GM19099 (cell line): ENCODE measurements at regions not wholly inside any gene's neighbourhood (a gene's known extent, or its start where the extent isn't known, plus 50 kb on each side); places are given as distances from the start of the nearest gene placed in this dataset.

Experiments used
- POLR2A ChIP-seq: IDR thresholded peaks from 3 replicates; pipeline ENCODE4 v1.6.1; 2011; ENCODE audit warnings: low read depth; ENCODE audit not compliant: insufficient read length; ENCODE audit errors: extremely low read depth

- no peak for TF ChIP-seq POLR2A
Measured at GRCh38 chr22:47437110-47437509, 674.7 kb downstream of the TBC1D22A start.

- no peak for TF ChIP-seq POLR2A
Measured at GRCh38 chr22:47435826-47436225, 673.4 kb downstream of the TBC1D22A start.

- TF ChIP-seq POLR2A = no peak
Measured at GRCh38 chr22:47435204-47435487, 672.7 kb downstream of the TBC1D22A start.

- TF ChIP-seq POLR2A = no peak
Measured at GRCh38 chr22:47434336-47435203, 672.1 kb downstream of the TBC1D22A start.

GRCh38 chr22:47433627-47434026 is 671.2 kb downstream of the TBC1D22A start:
- TF ChIP-seq POLR2A = no peak

GRCh38 chr22:47432683-47433082 is 670.2 kb downstream of the TBC1D22A start:
- no peak for TF ChIP-seq POLR2A

GRCh38 chr22:47423861-47424820 is 661.7 kb downstream of the TBC1D22A start:
- no peak for TF ChIP-seq POLR2A

- no peak for TF ChIP-seq POLR2A
Measured at GRCh38 chr22:47423266-47423665, 660.8 kb downstream of the TBC1D22A start.

- TF ChIP-seq POLR2A = no peak
Measured at GRCh38 chr22:47422736-47423135, 660.3 kb downstream of the TBC1D22A start.

- TF ChIP-seq POLR2A = no peak
Measured at GRCh38 chr22:47421846-47422245, 659.4 kb downstream of the TBC1D22A start.

- TF ChIP-seq POLR2A = no peak
Measured at GRCh38 chr22:47420211-47420610, 657.8 kb downstream of the TBC1D22A start.

GRCh38 chr22:47419239-47419638 is 656.8 kb downstream of the TBC1D22A start:
- no peak for TF ChIP-seq POLR2A

- no peak for TF ChIP-seq POLR2A
Measured at GRCh38 chr22:47417699-47418098, 655.2 kb downstream of the TBC1D22A start.

GRCh38 chr22:47411006-47411405 is 648.6 kb downstream of the TBC1D22A start:
- TF ChIP-seq POLR2A = no peak

GRCh38 chr22:47409539-47410275 is 647.3 kb downstream of the TBC1D22A start:
- TF ChIP-seq POLR2A = no peak
